PC-3 (cell line): ENCODE measurements at regions not wholly inside any gene's neighbourhood (a gene's known extent, or its start where the extent isn't known, plus 50 kb on each side); places are given as distances from the start of the nearest gene placed in this dataset.

Experiments used
- ATAC-seq: fragments of 200-7000 bp; cut with Tn5 transposase; 2 replicates; pipeline ENCODE4 v1.9.1; 2020; ENCODE audit warnings: mild to moderate bottlenecking, moderate library complexity
- BruUV-seq: library from RNA; stranded (reverse); fragments of 400-500 nt; replicated peaks from 2 replicates; lab custom pipeline; 2021; lab: Mats Ljungman, UMichigan
- CTCF ChIA-PET: fragments of 300-600 bp; sonication (Branson Sonifier 250); formaldehyde crosslinking; loops from one replicate; lab custom pipeline; 2022; ENCODE audit warnings: antibody characterized with exemption; lab: Charles Lee
- POLR2A ChIA-PET: fragments of 300-600 bp; sonication (Branson Sonifier 250); formaldehyde crosslinking; loops from one replicate; lab custom pipeline; 2022; ENCODE audit warnings: antibody characterized with exemption; ENCODE audit not compliant: unreplicated experiment; lab: Charles Lee
- DNase-seq: peaks from one replicate; pipeline ENCODE4 v3.0.0-alpha.2; 2015
- H2AFZ ChIP-seq: fragments of 300-600 bp; sonication (generic); 2 replicates; pipeline ENCODE4 v1.6.0; 2016; ENCODE audit warnings: antibody characterized with exemption, low read length
- H3F3A ChIP-seq: fragments of 300-600 bp; sonication (generic); one replicate; pipeline ENCODE4 v1.6.0; 2017; ENCODE audit warnings: antibody characterized with exemption, low read length, control low read depth, mild to moderate bottlenecking; ENCODE audit not compliant: unreplicated experiment
- H3K27ac ChIP-seq: fragments of 300-600 bp; sonication (generic); 2 replicates; pipeline ENCODE4 v1.5.1; 2016; ENCODE audit warnings: mild to moderate bottlenecking, low read length
- H3K27me3 ChIP-seq: fragments of 300-600 bp; sonication (generic); 2 replicates; pipeline ENCODE4 v1.6.1; 2016; ENCODE audit warnings: low read length, mixed read lengths
- H3K36me3 ChIP-seq: fragments of 300-600 bp; sonication (generic); 2 replicates; pipeline ENCODE4 v1.6.1; 2016; ENCODE audit warnings: low read depth, mixed run types, low read length, mixed read lengths
- H3K4me1 ChIP-seq: fragments of 300-600 bp; sonication (generic); 2 replicates; pipeline ENCODE4 v1.5.1; 2016; ENCODE audit warnings: low read length; ENCODE audit not compliant: insufficient read depth
- H3K4me2 ChIP-seq: fragments of 300-600 bp; sonication (generic); 2 replicates; pipeline ENCODE4 v1.6.0; 2016; ENCODE audit warnings: low read length
- H3K4me3 ChIP-seq: fragments of 300-600 bp; sonication (generic); 2 replicates; pipeline ENCODE4 v1.5.1; 2016; ENCODE audit warnings: mild to moderate bottlenecking, low read length, mixed read lengths
- H3K79me2 ChIP-seq: fragments of 300-600 bp; sonication (generic); 2 replicates; pipeline ENCODE4 v1.6.1; 2017; ENCODE audit warnings: low read length, mixed read lengths
- H3K9ac ChIP-seq: fragments of 300-600 bp; sonication (generic); 2 replicates; pipeline ENCODE4 v1.6.0; 2016; ENCODE audit warnings: mild to moderate bottlenecking, low read length
- H3K9me2 ChIP-seq: fragments of 300-600 bp; sonication (generic); replicated peaks from 2 replicates; pipeline ENCODE4 v1.6.1; 2016; ENCODE audit warnings: mixed run types, low read length, mixed read lengths
- H3K9me3 ChIP-seq: fragments of 300-600 bp; sonication (generic); 2 replicates; pipeline ENCODE4 v1.6.1; 2016; ENCODE audit warnings: low read length, mixed read lengths
- H4K20me1 ChIP-seq: fragments of 300-600 bp; sonication (generic); 2 replicates; pipeline ENCODE4 v1.6.1; 2016; ENCODE audit warnings: low read length, mixed read lengths
- EZH2 ChIP-seq: fragments of 300-600 bp; sonication (generic); IDR thresholded peaks from one replicate; pipeline ENCODE4 v1.6.1; 2017; ENCODE audit warnings: antibody characterized with exemption, mild to moderate bottlenecking, low read length; ENCODE audit not compliant: unreplicated experiment
- EZH2phosphoT487 ChIP-seq: fragments of 300-600 bp; sonication (generic); IDR thresholded peaks from 2 replicates; pipeline ENCODE4 v1.6.1; 2018; ENCODE audit warnings: mild to moderate bottlenecking, antibody characterized with exemption, low read length, borderline replicate concordance
- intact Hi-C: fragments of 100-400 bp; cut with micrococcal nuclease; formaldehyde crosslinking; loops from 2 replicates; pipeline ENCODE4 v1.9.0; 2023
- TF ChIP-seq, protein P1 (sequence below): fragments of 300-600 bp; sonication (generic); conservative IDR thresholded peaks from 2 replicates; pipeline ENCODE4 v1.5.1; 2017; ENCODE audit warnings: antibody characterized with exemption, low read depth, mild to moderate bottlenecking, low read length

- H3K4me1 ChIP-seq = peaks cover 17% of the 10 kb centered on the region
- DNase-seq = no peak
- no peaks in the 10 kb centered on the region for H3K9me2 ChIP-seq
- intact Hi-C loops = no loop called here
- no peak overlapping the region for H3K4me3 ChIP-seq
- no peak overlapping the region for H3K9ac ChIP-seq
- ChIA-PET POLR2A (no interaction called here), CTCF (no interaction called here)
- no TSS peak for BruUV-seq
- H4K20me1 ChIP-seq = no peaks in the 10 kb centered on the region
- no peaks in the 10 kb centered on the region for H3K9me3 ChIP-seq
- no peak overlapping the region for H2AFZ ChIP-seq
- H3K79me2 ChIP-seq = no peaks in the 10 kb centered on the region
- H3K27me3 ChIP-seq = no peaks in the 10 kb centered on the region
- no peak overlapping the region for H3K4me2 ChIP-seq
- ATAC-seq = no peak
- no peaks in the 10 kb centered on the region for H3K36me3 ChIP-seq
- no peaks in the 10 kb centered on the region for H3F3A ChIP-seq
- TF ChIP-seq EZH2 (no peak), EZH2phosphoT487 (no peak)
- TF ChIP-seq, protein P1, sequence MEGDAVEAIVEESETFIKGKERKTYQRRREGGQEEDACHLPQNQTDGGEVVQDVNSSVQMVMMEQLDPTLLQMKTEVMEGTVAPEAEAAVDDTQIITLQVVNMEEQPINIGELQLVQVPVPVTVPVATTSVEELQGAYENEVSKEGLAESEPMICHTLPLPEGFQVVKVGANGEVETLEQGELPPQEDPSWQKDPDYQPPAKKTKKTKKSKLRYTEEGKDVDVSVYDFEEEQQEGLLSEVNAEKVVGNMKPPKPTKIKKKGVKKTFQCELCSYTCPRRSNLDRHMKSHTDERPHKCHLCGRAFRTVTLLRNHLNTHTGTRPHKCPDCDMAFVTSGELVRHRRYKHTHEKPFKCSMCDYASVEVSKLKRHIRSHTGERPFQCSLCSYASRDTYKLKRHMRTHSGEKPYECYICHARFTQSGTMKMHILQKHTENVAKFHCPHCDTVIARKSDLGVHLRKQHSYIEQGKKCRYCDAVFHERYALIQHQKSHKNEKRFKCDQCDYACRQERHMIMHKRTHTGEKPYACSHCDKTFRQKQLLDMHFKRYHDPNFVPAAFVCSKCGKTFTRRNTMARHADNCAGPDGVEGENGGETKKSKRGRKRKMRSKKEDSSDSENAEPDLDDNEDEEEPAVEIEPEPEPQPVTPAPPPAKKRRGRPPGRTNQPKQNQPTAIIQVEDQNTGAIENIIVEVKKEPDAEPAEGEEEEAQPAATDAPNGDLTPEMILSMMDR = no peak
- no peak overlapping the region for H3K27ac ChIP-seq
Measured at GRCh38 chr13:47892374-47892773, 108.7 kb downstream of the SUCLA2 start.

- BruUV-seq = no TSS peak
- ATAC-seq = no peak
- no peak overlapping the region for H3K9ac ChIP-seq
- H4K20me1 ChIP-seq = no peaks in the 10 kb centered on the region
- POLR2A ChIA-PET = no interaction called here
- no peak overlapping the region for H3K27ac ChIP-seq
- no peak for DNase-seq
- H3K79me2 ChIP-seq = no peaks in the 10 kb centered on the region
- H3K9me2 ChIP-seq = no peaks in the 10 kb centered on the region
- TF ChIP-seq EZH2phosphoT487 = no peak
- TF ChIP-seq EZH2 = no peak
- TF ChIP-seq, protein P1 = no peak
- H3K27me3 ChIP-seq = no peaks in the 10 kb centered on the region
- H2AFZ ChIP-seq = no peak overlapping the region
- no peaks in the 10 kb centered on the region for H3F3A ChIP-seq
- CTCF ChIA-PET = no interaction called here
- peaks cover 11% of the 10 kb centered on the region for H3K4me1 ChIP-seq
- H3K4me2 ChIP-seq = no peak overlapping the region
- no peaks in the 10 kb centered on the region for H3K36me3 ChIP-seq
- H3K4me3 ChIP-seq = no peak overlapping the region
- H3K9me3 ChIP-seq = no peaks in the 10 kb centered on the region
- intact Hi-C loops = no loop called here
Measured at GRCh38 chr13:47890146-47890814, 110.8 kb downstream of the SUCLA2 start.

- no peak for ATAC-seq
- intact Hi-C loops = no loop called here
- no TSS peak for BruUV-seq
Measured at GRCh38 chr13:47886314-47886713, 114.8 kb downstream of the SUCLA2 start.

More at GRCh38 chr13:47886314-47886713, 114.8 kb downstream of the SUCLA2 start:
- Histone ChIP-seq H3K4me3 (no peak overlapping the region), H3K9ac (no peak overlapping the region), H3K4me1 (no peaks in the 10 kb centered on the region), H3F3A (no peaks in the 10 kb centered on the region), H3K27me3 (no peaks in the 10 kb centered on the region), H3K4me2 (no peak overlapping the region), H3K27ac (no peak overlapping the region), H2AFZ (no peak overlapping the region), H3K36me3 (no peaks in the 10 kb centered on the region), H3K79me2 (no peaks in the 10 kb centered on the region), H3K9me2 (no peaks in the 10 kb centered on the region), H3K9me3 (no peaks in the 10 kb centered on the region), H4K20me1 (no peaks in the 10 kb centered on the region)
- ChIA-PET POLR2A (no interaction called here), CTCF (no interaction called here)
- DNase-seq = no peak
- no peak for TF ChIP-seq EZH2phosphoT487
- TF ChIP-seq, protein P1 = no peak
- no peak for TF ChIP-seq EZH2
